MCF 10A (cell line): ENCODE measurements at regions not wholly inside any gene's neighbourhood (a gene's known extent, or its start where the extent isn't known, plus 50 kb on each side); places are given as distances from the start of the nearest gene placed in this dataset.

Experiments
- BruUV-seq: library from RNA; stranded (reverse); fragments of 400-500 nt; replicated peaks from 2 replicates; lab custom pipeline; 2021; lab: Mats Ljungman, UMichigan
- CTCF ChIA-PET: fragments of 300-600 bp; sonication (Branson Sonifier 250); formaldehyde crosslinking; extraction: SDS; loops from one replicate; lab custom pipeline; 2021; ENCODE audit warnings: antibody characterized with exemption, inconsistent platforms; lab: Yijun Ruan, JAX
- POLR2A ChIA-PET: fragments of 300-600, 350-650 bp; sonication (Branson Sonifier 250); formaldehyde crosslinking; extraction: SDS; loops from one replicate; lab custom pipeline; 2020; ENCODE audit warnings: antibody characterized with exemption, inconsistent platforms; lab: Yijun Ruan, JAX
- DNase-seq: peaks from one replicate; pipeline ENCODE4 v3.0.0-alpha.2; 2018; ENCODE audit not compliant: unreplicated experiment
- H3K27ac Mint-ChIP-seq: one replicate; pipeline ENCODE4 v1.8.0; 2022; ENCODE audit warnings: mild to moderate bottlenecking, low read depth, mixed read lengths; ENCODE audit not compliant: unreplicated experiment
- H3K27me3 Mint-ChIP-seq: one replicate; pipeline ENCODE4 v1.8.0; 2022; ENCODE audit warnings: mixed read lengths; ENCODE audit not compliant: insufficient read depth, unreplicated experiment
- H3K36me3 Mint-ChIP-seq: one replicate; pipeline ENCODE4 v1.8.0; 2022; ENCODE audit warnings: mild to moderate bottlenecking, moderate library complexity, mixed read lengths; ENCODE audit not compliant: insufficient read depth, unreplicated experiment
- H3K4me1 Mint-ChIP-seq: one replicate; pipeline ENCODE4 v1.8.0; 2022; ENCODE audit warnings: mixed read lengths; ENCODE audit not compliant: insufficient read depth, unreplicated experiment
- H3K4me3 Mint-ChIP-seq: one replicate; pipeline ENCODE4 v1.8.0; 2022; ENCODE audit warnings: mild to moderate bottlenecking, moderate library complexity, mixed read lengths; ENCODE audit not compliant: unreplicated experiment
- H3K9me3 Mint-ChIP-seq: one replicate; pipeline ENCODE4 v1.8.0; 2022; ENCODE audit warnings: mixed read lengths; ENCODE audit not compliant: unreplicated experiment
- CTCF ChIP-seq: fragments of 200-600 bp; IDR thresholded peaks from one replicate; pipeline ENCODE4 v1.8.0; 2022; ENCODE audit warnings: antibody characterized with exemption, mild to moderate bottlenecking; ENCODE audit not compliant: unreplicated experiment
- intact Hi-C: fragments of 100-400 bp; cut with micrococcal nuclease; formaldehyde crosslinking; loops from 2 replicates; pipeline ENCODE4 v1.14.1; 2022

- ChIA-PET CTCF (interaction anchor here (0.7 kb wide), 1 partner anchor 71 kb away, joined by 3 read pairs; no protein-coding TSS in a partner anchor), POLR2A (no interaction called here)
- Mint-ChIP-seq H3K27ac (no peak overlapping the region), H3K4me3 (no peak overlapping the region), H3K36me3 (no peaks in the 10 kb centered on the region), H3K9me3 (peaks cover 21% of the 10 kb centered on the region), H3K27me3 (no peaks in the 10 kb centered on the region), H3K4me1 (no peaks in the 10 kb centered on the region)
- no TSS peak for BruUV-seq
- DNase-seq: no peak
- intact Hi-C loops: no loop called here
- TF ChIP-seq CTCF: no peak
These were observed 212.5 kb upstream of the CHD6 start for GRCh38 chr20:41830702-41831101.

- no peak overlapping the region for H3K4me3 Mint-ChIP-seq
- H3K27me3 Mint-ChIP-seq: no peaks in the 10 kb centered on the region
- no TSS peak for BruUV-seq
- ChIA-PET CTCF (interaction anchor here (0.6 kb wide), 1 partner anchor 26 kb away, joined by 3 read pairs; no protein-coding TSS in a partner anchor), POLR2A (interaction anchor here (0.7 kb wide), 1 partner anchor 930 kb away, joined by 3 read pairs; no protein-coding TSS in a partner anchor)
- no peak for DNase-seq
- TF ChIP-seq CTCF: no peak
- H3K27ac Mint-ChIP-seq: no peak overlapping the region
- no peaks in the 10 kb centered on the region for H3K4me1 Mint-ChIP-seq
- peaks cover 12% of the 10 kb centered on the region for H3K9me3 Mint-ChIP-seq
- intact Hi-C loops: no loop called here
- H3K36me3 Mint-ChIP-seq: no peaks in the 10 kb centered on the region
These were observed 201.3 kb upstream of the CHD6 start for GRCh38 chr20:41819436-41819835.

GRCh38 chr20:41818991-41819390, 200.8 kb upstream of the CHD6 start:
- Mint-ChIP-seq H3K36me3 (no peaks in the 10 kb centered on the region), H3K4me1 (no peaks in the 10 kb centered on the region), H3K27ac (no peak overlapping the region), H3K4me3 (no peak overlapping the region), H3K9me3 (peaks cover 12% of the 10 kb centered on the region), H3K27me3 (no peaks in the 10 kb centered on the region)
- BruUV-seq: no TSS peak
- no peak for DNase-seq
- TF ChIP-seq CTCF: no peak
- intact Hi-C loops: no loop called here
- ChIA-PET POLR2A (no interaction called here), CTCF (no interaction called here)

- ChIA-PET POLR2A (no interaction called here), CTCF (no interaction called here)
- no peaks in the 10 kb centered on the region for H3K27me3 Mint-ChIP-seq
- H3K4me3 Mint-ChIP-seq: no peak overlapping the region
- H3K36me3 Mint-ChIP-seq: no peaks in the 10 kb centered on the region
- DNase-seq: no peak
- TF ChIP-seq CTCF: no peak
- no TSS peak for BruUV-seq
- intact Hi-C loops: no loop called here
- no peak overlapping the region for H3K27ac Mint-ChIP-seq
- H3K9me3 Mint-ChIP-seq: peaks cover 12% of the 10 kb centered on the region
- H3K4me1 Mint-ChIP-seq: no peaks in the 10 kb centered on the region
These were observed 200.2 kb upstream of the CHD6 start for GRCh38 chr20:41818369-41818768.
